NCI-H128 (cell line): ENCODE measurements at regions not wholly inside any gene's neighbourhood (a gene's known extent, or its start where the extent isn't known, plus 50 kb on each side); places are given as distances from the start of the nearest gene placed in this dataset.
"Not testable (repeated sequence)": the region's sequence is repeated elsewhere in the genome, so short reads cannot be mapped to it uniquely, and the experiment has no call there.

Experiments used
- DNase-seq: peaks from one replicate; lab custom pipeline; 2025; ENCODE audit not compliant: unreplicated experiment; lab: John Stamatoyannopoulos, UW

DNA sequence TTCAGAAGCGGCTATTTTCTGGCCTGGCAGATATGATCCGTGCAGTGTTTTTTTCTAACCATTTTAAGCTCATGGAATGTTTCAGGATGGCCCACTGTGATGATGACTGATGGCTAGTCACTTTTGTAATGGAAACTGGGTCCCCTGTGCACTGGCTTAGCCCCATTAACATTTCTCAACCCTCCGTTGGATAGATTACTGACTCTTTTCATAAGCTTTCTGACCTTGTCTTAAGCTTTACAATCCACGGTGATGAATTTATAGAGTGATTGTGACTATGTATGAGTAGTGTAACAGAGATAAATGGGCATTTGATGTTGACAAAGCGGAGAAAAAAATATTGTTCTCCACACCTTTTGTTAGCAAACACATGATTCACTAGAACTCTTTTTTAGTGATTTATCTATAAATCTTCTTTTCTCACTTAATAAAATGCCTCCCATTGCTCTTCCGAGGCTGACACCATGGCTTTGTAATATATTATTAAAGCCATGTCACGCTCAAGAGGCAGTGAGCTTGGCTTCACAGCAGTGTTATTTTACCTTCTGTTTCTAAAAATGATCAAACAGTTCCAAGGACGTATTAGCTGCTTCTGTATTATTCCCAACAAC is 221.0 kb upstream of the LINC00305 start:
- DNase-seq, result not testable (repeated sequence)

DNA sequence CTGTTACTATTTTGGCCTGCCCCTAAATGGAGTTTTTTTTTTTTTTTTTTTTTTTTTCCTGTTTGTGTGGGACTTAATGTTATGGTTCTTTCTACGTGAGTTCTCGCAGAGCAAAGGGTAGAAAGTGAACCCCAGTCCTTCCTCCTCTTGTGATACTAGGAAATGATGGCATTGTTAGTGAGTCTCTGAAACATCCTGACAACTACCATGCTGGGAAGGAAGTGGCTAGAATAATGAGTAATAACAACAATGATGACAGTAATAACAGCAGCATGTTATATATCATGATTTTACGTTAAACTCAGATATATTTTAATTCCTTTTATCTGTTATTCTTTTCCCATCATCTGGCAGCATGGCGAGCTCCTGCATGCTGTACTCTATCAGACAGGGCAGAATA is 216.2 kb upstream of the LINC00305 start:
- DNase-seq, result no peak

DNA sequence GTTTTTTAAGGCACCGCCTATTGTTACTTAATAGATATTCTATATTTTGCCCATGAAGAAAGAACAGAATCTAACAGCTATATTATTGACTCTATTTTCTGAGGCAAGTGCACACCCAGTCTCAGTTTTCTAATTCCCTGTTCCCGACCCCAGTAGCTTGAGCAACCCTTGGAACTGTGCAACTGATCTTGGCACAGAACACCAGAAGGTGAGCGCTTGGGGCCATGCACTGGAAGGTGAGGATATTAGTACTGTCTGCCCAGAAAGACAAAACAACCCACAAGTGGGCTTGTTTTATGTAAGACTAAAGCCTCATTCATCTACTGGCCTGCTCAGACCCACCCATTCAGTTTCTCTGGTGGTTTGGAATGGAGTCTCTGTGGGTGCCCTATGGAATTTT is 188.8 kb upstream of the LINC00305 start:
- DNase-seq, result no peak

DNA sequence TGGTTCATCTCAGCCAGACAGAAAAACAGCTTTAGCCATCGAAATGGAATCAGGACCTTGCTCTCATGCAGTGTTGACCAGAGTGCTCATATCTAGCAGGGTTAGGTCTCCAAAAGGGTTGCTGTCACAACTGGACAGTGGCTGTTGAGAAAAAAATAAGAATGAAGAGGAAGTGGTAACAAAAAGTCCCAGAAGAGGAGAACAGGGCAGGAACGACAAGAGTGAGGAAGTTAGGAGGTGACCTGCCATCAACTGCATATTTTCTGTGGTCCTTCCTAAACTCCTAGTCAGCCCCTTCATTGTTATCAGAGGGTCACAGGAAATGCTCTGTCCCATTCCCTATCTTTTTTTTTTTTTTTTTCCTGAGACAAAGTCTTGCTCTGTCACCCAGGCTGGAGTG is 188.1 kb upstream of the LINC00305 start:
- DNase-seq, result no peak

DNA sequence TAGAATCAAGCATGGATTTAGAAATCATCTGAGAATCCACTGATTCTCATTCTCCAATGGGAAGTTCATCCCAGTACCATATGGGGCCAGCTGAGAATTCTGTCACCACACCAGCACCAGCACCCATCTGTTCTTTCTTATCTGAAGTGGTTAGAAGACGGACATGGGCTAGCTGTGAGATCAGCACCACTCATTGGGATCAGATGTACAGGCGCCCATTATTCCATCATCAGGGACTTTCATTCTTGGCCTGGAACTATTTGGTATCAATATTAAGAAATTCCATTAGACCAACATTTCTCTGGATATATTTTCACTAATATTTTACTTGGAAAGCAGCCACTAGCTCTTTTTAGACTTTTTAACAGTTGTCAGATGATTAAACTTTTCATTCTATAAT is 185.9 kb upstream of the LINC00305 start:
- no peak for DNase-seq

DNA sequence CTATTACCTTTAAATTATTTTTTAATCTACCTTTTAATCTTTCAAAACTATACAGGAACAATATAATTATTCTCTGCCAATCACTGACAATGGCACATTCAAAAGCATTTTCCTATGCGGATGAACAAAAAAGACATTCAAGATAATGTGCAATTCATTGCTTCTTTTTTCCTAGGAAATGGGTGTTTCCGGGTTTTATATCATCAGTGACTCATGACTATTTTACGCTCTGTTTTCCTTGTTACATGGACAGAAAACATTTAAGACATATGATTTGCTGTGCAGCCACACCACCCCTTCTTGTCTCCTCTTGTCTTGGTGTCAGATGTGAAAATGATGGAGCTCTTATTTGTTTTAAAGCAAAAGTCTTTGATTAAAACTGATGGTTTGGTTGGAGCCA is 184.7 kb upstream of the LINC00305 start:
- DNase-seq, result no peak

DNA sequence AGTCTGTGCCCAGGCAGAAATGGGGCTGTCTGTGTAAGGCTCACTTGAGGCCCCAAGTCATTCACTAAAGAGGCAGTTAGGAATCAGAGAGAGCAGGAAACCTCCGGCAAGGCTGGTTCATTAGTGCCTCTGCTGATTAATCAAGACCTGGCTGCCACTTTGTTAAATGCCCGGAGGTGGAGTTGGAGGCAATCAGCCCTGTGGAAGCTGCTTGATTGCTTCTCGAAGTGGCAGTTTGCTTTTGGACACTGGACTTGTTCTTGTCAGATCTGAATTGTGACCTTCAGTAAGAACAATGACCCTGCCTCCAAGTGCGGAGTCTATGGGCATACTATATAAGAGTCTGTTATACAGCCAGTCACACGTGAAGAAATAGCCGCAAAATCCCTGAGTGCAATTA is 183.9 kb upstream of the LINC00305 start:
- DNase-seq, result no peak

DNA sequence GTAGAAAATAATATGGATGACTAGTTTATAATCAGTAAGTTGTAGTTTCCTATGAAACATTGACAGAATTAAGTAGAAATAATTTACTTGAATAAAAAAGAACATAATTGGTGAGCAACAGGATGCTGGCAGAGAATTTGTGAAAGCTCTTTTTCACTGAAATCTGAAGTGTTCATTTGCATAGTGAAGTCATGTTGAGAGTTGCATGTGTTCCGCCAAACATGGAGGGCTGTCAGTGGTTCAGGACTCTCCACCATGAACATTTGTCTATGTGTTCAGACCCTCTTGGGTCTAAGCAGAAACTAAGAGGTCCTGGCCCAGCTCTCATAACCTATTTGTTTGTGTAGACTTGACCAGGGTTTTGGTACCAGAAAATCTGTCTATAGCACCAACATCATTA is 182.5 kb upstream of the LINC00305 start:
- no peak for DNase-seq

DNA sequence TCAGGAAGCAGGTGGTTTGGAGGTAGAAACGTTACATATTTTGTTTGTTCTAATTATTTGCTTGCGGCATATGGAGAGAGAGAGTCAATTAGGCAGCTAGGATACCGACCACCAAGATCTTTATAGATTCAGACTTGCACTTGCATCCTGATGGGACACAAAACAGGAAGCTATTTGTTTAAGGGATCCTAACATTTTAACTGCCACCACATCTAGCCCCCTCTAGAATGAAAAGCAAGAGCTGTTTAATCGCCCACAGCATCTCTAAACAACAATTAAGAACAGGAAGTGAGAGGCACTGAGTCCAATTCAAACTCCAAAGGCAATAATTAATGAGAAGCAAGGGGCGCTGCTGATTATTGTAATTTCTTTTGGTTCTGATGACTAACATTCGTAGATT is 182.0 kb upstream of the LINC00305 start:
- DNase-seq, result no peak

DNA sequence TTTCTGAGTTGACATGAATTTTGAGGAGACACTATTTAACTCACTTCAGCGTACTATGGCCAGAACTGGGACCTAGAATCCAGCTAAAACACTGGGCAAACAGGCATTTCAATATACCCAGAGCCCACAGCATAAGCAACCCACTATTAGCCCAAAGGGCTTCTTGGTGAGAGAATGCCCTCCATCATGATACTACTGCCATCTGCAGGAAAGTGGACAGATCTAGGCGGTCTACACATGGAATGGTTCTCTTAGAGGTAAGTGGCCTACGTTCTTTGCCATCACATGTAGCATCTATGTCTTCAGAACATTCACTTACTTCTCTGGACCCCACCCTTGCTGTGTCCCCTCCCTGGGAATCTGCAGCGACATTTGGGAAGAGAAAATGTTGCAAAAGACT is 181.3 kb upstream of the LINC00305 start:
- DNase-seq, result no peak

DNA sequence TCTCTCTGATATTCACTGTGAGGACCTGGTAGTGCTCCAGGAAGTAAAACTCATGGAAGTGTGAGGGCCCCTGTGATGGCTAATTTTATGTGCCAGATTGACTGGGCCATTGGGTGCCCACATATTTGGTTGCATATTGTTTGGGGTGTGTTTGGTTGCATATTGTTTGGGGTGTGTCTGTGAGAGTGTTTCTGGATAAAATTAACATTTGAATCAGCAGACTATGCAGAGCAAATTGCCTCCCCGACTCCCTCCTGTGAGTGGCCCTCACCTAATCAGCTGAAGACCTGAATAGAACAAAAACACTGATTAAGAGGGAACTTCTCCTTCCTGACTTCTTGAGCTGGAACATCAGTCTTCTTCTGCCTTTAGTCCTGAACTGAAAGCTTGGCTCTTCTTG is 173.3 kb upstream of the LINC00305 start:
- DNase-seq, result no peak

DNA sequence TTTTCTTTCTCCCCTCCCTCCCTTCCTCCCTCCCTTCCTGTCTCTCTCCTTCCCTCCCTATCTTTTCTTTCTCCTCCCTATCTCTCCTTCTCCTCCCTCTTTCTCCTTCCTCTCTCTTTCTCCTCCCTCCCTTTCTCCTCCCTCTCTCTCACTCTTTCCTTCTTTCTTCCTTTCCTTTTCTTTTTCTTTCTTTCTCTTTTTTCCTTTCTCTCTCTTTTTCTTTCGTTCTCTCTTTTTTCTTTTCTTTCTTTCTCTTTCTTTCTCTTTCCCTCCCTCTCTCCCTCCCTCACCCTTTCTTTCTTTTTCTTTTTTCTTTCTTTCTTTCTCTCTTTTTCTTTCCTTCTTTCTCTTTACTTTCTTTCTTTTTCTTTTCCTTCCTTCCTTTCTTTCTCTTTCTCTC is 169.7 kb upstream of the LINC00305 start:
- no peak for DNase-seq

DNA sequence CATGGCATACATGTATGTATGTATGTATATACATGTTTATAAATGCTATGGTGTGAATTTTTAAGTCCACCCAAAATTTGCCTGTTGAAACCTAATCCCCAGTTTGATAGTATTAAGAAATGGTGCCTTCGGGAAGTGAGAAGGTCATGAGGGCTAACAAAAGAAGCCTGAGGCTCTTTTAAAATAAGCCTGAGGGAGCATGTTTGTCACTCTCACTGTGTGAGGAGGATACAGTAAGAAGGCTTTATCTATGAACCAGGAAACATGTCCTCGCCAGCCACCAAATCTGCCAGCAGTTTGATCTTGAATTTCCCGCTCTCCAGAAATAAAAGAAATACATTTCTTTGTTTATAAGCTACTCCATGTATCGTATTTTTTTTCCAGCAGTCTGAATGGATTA is 163.0 kb upstream of the LINC00305 start:
- DNase-seq, result no peak

DNA sequence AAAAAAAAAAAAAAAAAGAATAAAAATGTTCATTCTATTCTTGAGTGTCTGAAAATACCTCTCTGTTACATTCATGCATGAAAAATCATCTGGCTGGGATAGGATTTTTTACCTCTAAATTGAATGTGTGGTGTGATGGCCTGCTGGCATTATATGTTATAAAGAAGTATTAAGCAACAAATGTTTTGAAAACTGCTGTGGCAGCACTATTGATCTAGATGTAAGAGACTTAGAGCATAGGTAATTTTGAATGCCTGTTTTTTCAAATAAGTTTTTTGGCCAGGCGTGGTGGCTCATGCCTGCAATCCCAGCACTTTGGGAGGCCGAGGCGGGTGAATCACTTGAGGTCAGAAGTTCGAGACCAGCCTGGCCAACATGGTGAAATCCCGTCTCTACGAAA is 147.0 kb upstream of the LINC00305 start:
- DNase-seq, result no peak

DNA sequence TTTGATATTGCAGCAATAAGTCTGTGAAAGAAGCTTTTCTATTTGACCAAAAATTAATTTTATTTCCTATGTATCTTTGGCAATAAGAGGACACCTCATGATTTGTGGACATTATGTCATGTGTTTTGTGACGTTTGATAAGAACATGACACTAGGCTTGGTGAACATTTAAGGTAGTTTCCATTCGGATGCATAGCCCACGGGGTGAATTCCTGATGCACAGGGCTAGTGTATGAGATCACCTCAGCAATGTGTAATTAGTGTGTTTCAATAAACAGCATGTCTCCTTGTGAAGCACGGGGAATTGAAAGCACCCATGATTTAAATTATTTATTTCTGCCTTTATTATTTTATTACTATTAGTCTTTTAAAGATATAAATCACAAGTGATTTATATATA is 146.1 kb upstream of the LINC00305 start:
- no peak for DNase-seq

DNA sequence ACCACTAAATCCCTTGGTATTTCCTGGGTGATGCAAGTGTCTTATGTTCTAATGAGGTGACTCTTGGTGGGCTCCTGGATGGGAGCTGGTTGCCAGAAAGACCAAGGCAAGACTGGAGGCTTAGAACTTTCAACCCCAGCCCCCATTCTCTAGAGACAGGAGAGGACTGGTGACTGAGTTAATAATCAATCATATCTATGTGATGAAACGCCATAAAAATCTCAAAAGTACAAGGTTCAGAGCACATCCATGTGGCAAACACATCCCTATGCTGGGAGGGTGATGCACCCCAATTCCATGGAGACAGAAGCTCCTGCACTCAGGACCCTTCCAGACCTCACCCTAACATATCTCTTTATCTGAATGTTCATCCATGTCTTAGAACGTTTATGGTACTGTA is 139.5 kb upstream of the LINC00305 start:
- no peak for DNase-seq

DNA sequence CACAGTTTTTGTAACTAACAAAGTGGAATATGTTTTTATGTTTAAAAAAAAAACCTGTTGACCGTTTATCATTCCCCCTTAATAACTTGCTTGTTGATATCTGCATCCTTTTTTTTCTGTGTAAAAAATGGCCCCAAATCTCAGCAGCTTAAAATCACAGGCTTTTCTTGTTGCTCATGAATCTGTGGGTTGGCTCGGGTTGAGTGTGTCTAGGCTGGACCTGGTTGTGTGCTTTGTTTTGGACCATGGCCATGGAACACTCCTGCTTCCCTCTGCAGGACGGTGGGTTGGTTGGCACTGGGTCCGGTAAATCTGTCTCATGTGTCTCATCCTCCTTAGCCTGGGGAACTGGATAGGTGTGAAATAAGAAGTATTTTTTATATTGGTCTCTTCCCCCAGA is 139.0 kb upstream of the LINC00305 start:
- no peak for DNase-seq

DNA sequence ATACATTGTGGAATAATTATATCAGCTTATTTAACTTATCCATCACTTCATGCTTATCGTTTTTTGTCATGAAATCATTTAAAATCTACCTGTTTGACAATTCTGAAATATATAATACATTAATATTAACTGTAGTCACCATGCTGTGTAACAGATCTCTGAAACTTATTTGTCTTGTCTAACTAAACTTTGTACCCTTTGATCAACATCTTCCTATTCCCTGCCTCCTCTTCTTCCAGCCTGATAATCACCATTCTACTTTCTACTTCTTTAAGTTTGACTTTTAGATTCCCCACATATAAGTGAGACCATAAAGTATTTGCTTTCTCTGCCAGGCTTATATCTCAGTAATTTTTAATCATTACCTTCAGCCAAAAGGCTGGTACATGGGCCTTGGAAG is 134.2 kb upstream of the LINC00305 start:
- no peak for DNase-seq

DNA sequence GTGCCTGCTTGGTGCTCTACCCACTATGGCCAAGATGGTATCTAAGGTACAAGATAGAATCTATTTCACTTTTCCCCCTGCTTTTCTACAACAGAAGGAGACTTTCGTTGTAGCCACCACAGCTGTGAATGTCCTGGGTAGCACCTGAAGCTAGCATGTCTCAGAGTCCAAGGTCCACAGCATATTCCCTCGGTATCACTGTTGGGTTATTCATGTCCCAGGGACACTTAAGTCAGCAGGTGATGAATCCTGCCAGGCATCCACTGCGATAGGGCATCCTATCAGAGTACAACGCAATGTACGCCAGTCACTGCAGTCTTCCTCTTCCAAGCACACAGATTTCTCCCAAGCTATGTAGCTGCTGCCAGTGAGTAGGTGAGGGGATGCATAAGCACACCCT is 129.1 kb upstream of the LINC00305 start:
- DNase-seq, result no peak

DNA sequence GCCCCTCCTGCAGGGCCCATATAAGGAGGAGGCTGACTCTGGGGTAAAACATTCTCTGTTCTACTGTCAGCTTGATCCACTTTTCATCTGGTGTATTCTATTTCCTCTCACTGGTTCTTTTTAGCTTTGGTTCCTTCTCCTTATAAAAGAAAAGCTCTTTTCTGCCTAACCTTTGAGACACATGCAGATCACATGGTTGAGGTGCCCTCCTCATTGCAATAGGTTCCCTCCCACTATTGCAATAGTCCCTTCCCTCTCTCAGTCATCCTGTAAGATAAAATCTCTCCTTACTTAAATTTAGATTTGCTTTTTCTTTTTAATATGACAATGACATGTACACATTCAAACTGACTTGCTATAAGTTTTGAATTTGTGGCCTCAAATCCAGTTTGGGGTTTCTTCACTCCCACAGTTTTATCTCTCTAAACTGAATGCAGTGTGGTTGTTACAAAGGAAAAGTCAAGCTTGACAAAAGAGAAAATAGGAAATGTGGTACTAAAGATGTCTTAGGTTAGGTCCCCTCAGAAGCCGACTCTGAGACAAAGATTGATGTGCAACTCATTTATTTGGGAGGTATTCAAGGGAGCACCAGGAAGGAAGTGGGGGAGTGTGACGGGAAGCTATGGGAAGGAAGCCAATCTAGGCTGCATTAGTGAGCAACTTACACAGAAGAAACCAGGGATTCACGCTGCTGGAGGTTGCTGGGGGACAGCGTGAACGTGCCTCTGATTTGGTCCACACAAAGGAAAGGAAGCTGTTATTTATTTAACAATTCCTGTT is 127.6 kb upstream of the LINC00305 start:
- DNase-seq, result no peak

DNA sequence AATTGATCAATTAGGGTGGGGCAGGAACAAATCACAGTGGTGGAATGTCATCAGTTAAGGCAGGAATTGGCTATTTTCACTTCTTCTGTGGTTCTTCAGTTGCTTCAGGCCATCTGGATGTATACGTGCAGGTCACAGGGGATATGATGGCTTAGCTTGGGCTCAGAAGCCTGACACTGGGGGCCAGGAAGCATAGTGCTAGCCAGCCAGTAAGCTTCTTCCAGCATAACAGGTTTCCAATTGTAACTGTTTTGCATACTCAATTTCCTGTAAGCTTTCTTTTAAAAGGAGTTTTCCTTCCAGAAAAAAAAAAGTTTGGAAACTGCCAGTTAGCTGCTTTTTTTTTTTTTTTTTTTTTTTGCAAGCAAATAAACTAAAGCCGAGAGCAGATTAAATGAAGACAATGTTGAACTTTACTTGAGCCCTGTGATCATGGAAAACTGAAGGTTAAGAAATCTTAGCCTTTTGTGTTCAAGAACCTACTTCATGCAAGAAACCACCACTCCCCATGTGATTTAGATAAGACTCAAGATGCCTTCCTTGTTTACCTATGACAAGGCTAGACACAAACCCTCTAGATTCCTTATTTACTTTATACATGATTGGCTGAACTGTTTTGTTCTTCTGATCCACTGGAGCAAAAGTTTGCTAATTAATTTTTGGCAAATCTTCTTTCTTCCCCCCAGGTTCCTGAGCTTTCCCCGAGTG is 126.9 kb upstream of the LINC00305 start:
- no peak for DNase-seq

DNA sequence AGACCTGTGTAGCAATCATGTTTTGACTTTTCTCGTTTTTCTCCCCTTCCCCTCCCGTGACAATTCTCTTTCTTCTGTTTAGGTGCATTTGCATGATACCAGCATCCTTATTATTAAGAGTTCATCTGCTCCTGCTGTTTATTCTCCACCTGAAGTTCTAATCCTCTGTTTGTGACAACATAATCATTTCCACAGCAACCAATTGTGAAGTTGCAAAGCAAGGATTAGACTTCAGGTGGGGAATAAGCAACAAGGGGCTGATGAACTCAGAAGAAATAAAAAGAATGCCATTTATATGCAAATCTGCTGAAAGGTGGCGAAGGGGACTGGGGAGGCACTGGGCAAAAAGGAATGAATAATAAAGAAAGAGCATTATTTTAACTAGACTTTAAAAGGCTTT is 124.8 kb upstream of the LINC00305 start:
- DNase-seq, result no peak
